ENCODE measurements at regions not wholly inside any gene's neighbourhood (a gene's known extent, or its start where the extent isn't known, plus 50 kb on each side); places are given as distances from the start of the nearest gene placed in this dataset.

- DNase-seq = no peak
Observed at GRCh38 chr18:22467760-22468553, 50.2 kb upstream of the CTAGE1 start.

- DNase-seq = no peak
Observed at GRCh38 chr18:22468554-22468891, 50.8 kb upstream of the CTAGE1 start.

GRCh38 chr18:22469061-22469734 is 51.5 kb upstream of the CTAGE1 start:
- DNase-seq = no peak

GRCh38 chr18:22469926-22470247 is 52.2 kb upstream of the CTAGE1 start:
- no peak for DNase-seq

- DNase-seq = no peak
Observed at GRCh38 chr18:22470248-22471235, 52.8 kb upstream of the CTAGE1 start.

- no peak for DNase-seq
Observed at GRCh38 chr18:22471546-22472131, 53.9 kb upstream of the CTAGE1 start.

- DNase-seq = no peak
Observed at GRCh38 chr18:22473366-22473765, 55.7 kb upstream of the CTAGE1 start.

- no peak for DNase-seq
Observed at GRCh38 chr18:22475426-22476100, 57.8 kb upstream of the CTAGE1 start.

GRCh38 chr18:22477222-22477621 is 59.5 kb upstream of the CTAGE1 start:
- DNase-seq = no peak

- DNase-seq = no peak
Observed at GRCh38 chr18:22482948-22483347, 65.2 kb upstream of the CTAGE1 start.

GRCh38 chr18:22483407-22483806 is 65.7 kb upstream of the CTAGE1 start:
- no peak for DNase-seq

- no peak for DNase-seq
Observed at GRCh38 chr18:22484471-22484870, 66.8 kb upstream of the CTAGE1 start.

- no peak for DNase-seq
Observed at GRCh38 chr18:22485808-22486244, 68.1 kb upstream of the CTAGE1 start.

- no peak for DNase-seq
Observed at GRCh38 chr18:22486667-22487066, 69.0 kb upstream of the CTAGE1 start.

- DNase-seq = no peak
Observed at GRCh38 chr18:22488554-22488953, 70.8 kb upstream of the CTAGE1 start.

- no peak for DNase-seq
Observed at GRCh38 chr18:22489704-22490103, 72.0 kb upstream of the CTAGE1 start.

- DNase-seq = no peak
Observed at GRCh38 chr18:22490429-22490846, 72.7 kb upstream of the CTAGE1 start.

- no peak for DNase-seq
Observed at GRCh38 chr18:22493255-22493654, 75.5 kb upstream of the CTAGE1 start.

- DNase-seq = no peak
Observed at GRCh38 chr18:22493940-22494339, 76.2 kb upstream of the CTAGE1 start.

GRCh38 chr18:22494771-22495170 is 77.1 kb upstream of the CTAGE1 start:
- no peak for DNase-seq

- no peak for DNase-seq
Observed at GRCh38 chr18:22499421-22499820, 81.7 kb upstream of the CTAGE1 start.

GRCh38 chr18:22503803-22504202 is 86.1 kb upstream of the CTAGE1 start:
- DNase-seq = no peak
